GM19397 (cell line): ENCODE measurements at regions not wholly inside any gene's neighbourhood (a gene's known extent, or its start where the extent isn't known, plus 50 kb on each side); places are given as distances from the start of the nearest gene placed in this dataset.

Experiments used
- ATAC-seq: cut with Tn5 transposase; IDR thresholded peaks from one replicate; pipeline ENCODE4 v1.9.1; 2021; ENCODE audit warnings: mild to moderate bottlenecking, moderate library complexity; ENCODE audit not compliant: unreplicated experiment

DNA sequence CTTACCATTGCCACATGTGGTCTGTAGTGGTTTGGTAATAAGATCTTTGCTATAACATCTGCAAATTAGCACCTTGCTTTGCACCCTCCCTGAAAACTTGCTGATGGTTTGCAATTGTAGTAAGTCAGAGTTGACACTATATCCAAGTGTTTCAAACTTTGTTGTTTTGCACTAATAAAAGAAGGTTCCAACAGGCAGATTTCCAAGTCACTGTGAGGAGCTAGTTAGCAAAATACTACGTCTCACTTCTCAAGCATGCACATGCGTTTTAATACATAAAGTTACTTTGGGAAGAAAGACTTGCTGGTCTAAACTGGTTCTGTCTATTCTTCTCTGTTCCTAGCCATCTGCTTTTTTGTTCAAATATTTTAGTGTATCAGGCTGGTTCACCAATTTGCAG is 103.7 kb upstream of the ZNF521 start:
- ATAC-seq, result no peak

DNA sequence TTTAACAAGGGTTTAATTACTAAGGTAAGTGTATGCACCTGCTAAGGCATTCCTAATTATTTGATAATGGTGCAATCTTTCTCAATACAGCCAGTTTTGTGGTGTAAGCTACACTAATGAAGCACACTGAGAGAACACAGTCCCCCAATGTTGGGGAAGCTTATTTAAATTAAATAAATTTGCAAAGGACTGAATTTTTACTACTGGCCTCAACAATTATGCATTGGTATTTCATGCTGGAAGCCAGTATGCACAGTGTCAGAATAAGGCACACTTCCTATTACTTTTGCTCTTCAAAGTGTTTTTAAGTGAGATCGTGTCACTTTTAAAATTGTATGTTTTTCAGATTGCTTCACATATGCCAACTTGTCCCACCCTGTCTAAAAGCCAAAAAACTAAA is 103.2 kb upstream of the ZNF521 start:
- ATAC-seq, result no peak

DNA sequence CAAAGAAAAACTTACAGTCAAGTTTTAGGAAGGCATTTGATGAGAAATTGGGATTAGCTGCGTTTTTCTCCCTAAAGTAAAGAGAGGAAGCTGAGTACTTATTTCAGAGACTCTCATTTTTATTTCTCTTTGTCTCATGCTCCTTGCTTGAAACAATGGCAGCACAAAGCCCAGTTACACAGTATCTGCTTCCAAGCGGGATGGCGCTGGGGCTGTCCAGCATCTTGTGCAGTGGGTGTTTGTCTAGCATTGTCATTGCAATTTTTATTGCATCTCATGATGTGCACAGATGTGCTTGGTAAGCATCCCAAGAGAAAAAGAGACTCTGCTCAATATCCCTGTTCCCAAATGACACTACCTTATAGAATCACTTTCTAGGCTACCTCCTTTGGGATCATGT is 102.8 kb upstream of the ZNF521 start:
- no peak for ATAC-seq

DNA sequence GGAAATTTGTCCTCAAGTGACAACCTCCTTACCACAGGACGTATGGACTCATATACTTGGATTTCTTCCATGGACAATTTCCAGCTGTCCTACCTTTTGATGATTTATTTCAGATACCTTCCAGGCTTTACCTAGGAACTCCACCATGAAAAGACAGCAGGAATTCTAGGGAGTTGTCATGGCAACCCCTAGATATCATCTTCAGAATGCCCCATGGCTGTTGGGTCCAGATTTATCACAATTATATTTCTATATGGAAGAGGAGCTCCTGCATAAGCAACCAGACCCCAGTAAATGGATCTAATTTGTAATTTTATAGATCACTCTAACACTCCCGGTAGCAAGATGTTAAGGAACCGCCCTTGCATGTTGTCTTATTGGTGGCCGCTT is 102.3 kb upstream of the ZNF521 start:
- ATAC-seq, result no peak

DNA sequence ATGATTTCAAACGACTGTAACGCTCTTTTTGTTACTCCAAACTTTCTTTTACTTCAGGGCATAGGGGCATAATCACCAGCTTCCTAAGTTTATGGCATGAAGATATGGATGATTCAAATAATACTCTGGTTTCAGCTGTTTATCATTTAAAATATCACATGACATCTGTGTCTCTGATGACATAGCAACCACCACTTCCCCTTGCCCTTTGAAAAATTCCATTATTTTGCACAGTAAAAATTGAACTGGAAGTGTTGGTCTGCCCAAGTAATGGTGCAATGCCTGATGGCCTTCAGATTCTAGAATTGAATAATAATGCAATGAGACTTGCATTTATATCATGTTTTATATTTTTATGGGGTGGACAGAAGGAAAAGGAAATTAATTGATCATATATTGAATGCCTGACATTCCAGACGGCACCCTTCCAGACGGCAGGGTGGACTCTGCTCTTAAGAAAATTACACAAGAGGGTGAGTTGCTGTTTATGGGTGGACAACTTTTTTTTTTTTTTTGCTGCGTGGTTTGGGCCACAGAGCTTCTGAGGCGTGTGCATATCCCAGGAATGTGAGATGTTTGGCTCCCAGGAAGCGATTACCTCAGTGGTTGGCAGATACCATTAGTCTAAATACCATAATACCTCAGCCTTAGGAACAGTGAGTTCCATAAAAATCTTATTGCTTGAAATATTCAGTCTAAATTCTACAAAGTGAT is 101.7 kb upstream of the ZNF521 start:
- no peak for ATAC-seq

DNA sequence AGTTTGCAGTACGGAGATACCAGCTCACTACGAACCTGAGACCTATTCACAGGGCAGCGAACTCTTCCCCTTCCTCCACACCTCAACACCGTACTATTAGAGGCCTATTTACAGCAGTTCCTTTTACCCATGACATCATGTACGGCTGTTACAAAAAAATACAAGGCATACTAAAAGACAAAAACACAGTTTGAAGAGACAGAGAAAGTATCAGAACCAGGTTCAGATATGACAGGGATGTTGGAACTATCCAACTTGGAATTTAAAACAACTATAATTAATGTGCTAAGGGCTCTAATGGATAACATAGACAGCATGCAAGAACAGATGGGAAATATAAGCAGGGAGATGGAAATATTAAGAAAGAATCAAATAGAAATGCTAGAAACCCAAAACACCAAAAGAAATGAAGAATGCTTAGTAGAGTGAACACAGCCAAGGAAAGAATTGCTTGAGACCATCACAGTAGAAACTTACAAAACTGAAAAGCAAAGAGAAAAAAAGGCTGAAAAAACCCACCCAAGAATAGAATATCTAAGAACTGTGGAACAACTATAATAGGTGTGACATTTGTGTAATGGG is 99.2 kb upstream of the ZNF521 start:
- no peak for ATAC-seq

DNA sequence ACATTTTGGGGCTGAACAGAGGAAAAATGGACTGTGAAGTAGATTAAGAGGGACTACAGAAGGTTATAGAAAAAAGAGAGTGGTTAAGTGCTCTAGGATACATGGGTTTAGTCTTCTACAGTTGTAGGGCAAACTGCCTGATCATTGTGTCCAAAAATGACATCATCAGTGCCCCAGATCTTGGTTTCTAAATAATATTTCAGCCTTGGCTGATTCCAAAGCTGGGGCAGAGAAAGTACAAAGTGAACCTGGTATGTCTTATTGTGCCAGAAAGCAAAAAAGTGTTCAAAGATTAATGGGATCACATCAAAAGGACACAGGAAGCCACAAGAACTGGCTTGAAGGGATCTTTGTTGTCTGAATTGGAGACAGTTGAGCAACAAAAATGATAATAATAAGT is 97.1 kb upstream of the ZNF521 start:
- no peak for ATAC-seq

DNA sequence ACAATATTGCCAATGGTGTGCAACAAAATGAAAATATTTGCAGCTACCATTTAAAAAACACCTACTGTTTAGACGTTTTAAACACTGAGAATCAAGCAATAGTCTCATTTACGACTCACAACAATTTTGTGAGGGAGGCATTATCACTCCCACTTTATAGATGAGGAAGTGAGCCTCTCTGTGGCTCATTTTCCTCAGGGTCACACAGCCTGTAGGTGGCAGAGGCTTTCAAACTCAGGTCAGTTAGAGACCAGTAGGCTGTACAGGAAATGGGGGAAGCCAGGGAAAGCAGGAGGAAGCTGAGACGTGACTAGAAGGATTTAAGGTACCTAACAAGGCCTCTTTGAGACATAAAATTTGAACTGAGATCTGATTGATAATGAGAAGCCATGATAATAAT is 95.0 kb upstream of the ZNF521 start:
- ATAC-seq, result no peak

DNA sequence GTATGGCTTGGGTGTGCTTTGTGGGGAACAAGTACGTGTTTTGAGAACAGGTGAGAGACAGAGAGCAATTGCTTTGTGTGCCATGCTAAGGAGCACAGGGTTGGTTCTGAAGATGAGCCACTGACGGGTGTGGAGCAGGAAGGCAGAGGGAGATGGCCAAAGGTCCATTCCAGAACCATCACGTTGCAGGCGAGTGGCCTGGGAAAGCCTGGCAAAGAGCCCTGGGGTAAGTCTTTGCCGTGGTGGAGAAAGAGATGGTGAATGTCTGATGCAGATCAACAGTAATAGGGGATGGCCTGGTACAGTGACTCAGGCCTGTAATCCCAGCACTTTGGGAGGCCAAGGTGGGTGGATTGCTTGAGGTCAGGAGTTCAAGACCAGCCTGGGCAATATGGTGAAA is 93.5 kb upstream of the ZNF521 start:
- no peak for ATAC-seq

DNA sequence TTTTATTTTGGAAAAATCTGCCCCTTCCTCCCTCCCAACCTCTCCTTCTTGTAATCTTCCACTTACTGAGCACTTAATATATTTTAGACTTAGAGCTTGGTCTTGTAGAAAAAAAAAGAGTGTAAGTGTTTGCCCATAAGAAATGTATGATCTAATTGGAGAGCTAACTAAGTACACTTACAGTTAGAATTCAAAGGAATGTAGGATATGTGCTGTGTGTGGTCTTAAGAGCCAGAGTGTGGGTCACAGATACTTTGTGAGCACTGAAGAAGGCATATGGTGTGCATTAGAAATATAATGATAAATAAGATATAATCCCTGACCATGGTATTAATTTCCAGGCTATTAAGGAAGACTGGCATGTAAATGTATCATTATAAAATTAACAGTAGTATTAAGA is 91.8 kb upstream of the ZNF521 start:
- ATAC-seq, result no peak

DNA sequence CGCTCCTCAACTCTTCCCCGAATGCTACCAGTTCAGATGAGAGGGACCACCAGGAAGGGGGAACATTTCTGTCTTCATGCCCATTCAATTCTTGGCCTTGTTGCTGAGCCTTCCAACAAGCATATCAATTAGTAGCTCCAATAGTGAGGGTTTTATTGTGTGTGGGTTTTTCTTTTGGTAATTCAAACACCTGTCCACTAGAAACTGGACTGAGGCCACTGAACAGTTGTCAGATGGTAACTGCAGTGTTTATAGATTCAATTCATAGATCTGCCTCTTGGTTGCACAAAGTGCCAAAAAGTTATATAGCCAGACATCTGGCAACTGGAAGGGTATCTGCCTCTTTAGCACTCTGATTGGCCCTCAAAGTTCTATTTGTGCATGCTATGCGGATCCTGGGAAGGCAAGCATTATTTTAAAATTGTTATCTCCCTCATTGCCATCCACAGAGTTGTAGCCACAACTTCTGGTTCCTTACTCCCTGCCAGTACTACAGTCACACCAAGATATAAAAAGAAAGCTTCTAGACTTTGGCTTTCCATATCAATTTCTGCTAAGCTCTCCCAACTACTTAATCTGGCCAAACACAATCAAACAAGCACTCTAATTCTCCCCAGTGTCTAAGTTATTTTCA is 83.3 kb upstream of the ZNF521 start:
- no peak for ATAC-seq

DNA sequence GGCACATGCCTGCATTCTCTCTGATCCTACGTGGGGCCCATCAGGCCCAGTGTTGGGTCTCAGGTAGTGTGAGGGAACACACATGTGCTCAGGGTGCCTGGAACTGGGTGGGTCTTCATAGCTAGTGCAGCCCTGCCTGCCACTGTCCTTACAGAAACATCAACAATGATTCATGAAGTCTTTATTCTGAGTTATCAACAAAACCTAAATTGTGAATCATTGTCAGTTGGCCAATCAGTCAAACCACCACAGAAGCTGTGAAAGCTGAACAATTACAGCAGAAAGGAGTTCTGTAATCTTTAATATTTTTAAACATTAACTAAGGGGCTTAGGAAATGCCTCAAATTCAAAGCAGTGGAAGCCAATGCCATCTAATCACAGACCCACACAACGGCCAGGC is 82.8 kb upstream of the ZNF521 start:
- no peak for ATAC-seq

DNA sequence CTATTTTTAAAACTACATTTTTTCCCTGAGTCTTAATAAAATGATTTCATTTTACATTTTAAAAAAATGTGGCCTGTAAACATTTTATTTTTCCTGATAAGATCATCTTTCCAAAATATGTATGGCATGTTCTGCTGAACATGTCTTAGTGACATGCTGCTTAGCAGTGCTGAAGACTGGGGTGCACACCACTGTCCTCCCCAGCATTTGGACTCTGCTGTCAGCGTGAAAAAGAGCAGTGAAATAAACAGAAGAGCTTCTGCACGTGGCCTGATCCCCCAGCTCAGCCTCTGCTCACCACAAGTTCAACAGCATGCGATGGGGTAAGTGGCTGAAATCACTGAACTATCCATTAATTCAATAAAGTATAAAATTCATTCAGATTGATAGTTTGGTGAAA is 81.6 kb upstream of the ZNF521 start:
- ATAC-seq, result no peak

DNA sequence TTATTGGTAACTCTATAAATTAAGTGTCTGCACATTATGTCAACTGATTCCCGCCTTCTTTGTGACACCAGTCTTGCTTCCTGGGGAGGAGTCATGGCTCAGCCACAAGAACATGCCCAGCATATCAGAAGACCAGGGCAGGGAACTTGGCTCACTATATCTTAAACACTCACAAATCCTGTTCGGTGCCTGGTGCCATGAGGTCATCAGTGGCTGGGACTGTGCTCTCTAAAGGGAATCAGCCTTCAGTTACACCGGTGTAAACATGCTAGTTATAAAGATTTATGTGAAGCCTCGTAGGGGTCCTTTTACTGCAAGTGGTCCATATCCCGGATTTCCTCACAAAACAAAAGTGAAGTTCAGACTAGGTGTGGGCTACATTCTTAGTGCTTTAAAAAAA is 73.1 kb upstream of the ZNF521 start:
- no peak for ATAC-seq

DNA sequence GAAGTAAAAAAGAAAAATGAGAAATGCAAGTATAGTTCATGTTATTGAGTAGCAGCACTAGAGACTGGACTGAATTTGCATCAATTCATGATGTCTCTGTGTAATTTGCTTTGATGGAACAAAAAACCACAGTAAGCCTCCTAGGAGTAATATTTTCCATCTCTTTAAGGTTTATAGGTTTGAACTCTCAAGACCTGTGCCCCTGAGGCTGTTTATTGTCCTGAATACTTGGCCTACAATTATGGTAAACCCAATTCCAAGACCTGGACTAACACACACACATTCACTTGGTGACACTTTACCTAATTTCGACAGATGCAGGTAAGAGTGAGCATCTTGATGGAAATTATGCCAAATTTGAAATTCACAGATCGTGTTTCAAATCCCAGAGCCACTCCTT is 71.8 kb upstream of the ZNF521 start:
- ATAC-seq, result no peak

DNA sequence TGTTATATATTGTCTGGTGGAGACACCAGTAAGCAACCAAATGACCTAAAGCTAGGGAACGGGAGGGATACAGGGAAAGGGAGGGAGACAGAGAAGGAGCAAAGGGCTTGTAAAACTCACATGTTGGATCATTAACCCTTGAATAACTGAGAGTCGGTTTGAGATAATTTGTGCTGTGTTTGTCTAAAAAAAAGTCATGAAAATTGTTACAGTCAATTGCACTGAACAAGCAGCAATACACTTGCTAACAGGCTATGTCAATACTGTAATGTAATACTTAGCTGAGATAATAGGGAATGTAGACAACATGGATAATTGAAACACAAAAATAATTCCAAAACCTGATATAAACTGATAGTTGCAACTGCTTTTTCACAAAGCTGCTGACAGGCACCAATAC is 71.3 kb upstream of the ZNF521 start:
- ATAC-seq, result no peak

DNA sequence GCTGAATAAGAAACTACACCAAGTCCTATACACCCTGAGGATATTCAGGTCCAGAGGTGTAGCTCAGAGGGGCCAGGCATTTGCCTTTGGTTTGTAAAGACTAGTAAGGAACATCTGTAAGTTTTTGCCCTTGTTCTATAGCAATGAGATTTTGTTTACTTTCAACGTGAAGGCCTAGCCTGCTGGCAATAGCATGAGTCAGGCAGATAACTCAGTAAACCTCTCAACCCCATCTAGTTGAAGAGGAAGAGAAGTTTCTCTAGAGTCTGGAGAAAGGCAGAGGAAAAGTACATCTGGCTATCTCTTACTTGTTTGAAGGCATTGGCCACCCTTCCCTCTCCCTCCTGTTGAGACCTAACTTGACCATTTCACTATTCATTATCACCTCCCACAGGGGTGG is 70.3 kb upstream of the ZNF521 start:
- ATAC-seq, result no peak

DNA sequence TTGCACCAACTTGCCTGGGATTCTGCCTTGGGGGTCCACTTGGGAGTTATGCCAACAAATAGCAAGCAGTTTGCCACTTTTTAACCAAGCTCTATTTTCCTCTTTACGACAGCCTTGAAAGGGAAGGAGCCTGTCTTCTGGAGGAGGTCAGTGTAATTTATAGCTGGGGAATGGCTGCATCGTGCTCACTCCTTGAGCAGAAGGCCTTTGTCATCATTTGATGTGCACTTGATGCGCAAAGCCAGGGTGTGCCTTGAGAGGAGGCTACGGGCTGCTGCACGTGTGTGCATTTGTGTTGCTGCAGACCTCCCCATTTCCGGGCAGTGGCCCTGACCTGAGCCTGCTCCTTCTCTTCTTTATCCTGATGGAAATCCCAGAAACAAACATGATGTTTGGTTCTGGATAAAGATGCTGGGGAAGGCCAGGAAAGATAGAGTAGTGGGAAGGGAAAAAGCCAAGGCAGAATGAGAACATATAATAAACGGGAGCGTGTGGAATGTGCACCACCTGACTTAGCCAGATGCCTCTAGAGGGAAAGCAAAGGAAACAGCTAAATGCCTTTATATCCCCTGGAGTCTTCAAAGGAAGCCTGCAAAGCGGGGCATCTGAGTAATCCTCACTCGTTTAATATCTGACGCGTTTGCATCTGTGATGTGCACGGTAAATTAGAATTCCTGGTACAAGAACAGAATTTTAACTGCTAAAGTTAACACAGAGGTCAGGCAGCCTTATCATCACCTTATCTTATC is 68.3 kb upstream of the ZNF521 start:
- no peak for ATAC-seq

DNA sequence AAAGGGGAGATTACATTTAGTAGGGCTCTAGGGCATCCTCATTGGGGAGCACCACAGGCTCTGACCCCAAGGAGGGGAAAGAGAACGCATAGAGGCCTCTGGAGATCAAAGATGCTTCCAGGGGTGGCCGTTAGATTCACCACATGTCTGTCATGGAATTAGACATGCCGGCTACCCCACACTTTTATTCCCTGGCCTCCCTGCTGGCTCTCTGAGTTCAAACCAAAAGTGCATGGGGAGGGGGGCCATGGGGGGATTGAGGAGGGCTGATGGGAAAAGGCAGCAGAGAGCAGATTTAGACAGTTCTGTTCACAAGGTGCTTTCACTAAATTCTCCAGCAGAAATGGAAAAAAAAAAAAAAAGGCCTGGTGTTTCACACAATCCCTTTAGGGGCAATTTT is 64.4 kb upstream of the ZNF521 start:
- ATAC-seq, result no peak

DNA sequence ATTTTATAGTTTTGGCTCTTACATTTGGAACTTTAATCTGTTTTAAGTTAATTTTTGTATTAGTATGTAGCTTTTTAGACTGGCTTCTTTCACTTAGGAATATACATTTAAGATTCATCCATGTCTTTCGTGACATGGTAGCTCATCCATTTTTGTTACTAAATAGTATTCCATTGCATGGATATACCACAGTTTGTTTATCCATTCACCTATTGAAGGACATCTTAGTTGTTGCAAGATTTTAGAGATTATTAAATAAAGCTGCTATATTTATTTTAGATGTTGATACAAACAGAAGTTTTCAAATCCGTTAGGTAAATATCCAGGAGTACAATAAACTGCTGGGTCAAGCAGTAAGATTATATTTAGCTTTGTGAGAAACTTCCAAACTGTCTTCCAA is 58.0 kb upstream of the ZNF521 start:
- no peak for ATAC-seq

DNA sequence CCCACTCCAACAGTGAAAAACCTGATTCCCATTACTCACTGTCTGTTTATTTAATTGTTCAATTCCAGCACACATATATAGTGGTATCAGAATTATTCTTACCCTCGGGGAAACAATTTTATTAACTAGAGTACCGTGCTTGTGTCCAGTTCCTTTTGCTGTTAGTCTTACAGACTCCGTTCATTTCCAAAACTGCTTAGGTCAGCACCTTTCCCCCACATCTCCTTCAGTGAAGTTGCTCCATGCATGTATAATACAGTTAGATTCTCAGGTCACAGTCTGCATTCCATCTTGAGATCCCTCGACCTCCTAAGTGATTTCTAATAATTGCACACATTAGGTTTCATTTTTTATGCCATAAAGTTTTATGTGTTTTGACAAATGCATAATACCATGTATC is 56.3 kb upstream of the ZNF521 start:
- ATAC-seq, result no peak
